B cell (primary cell): ENCODE measurements at regions not wholly inside any gene's neighbourhood (a gene's known extent, or its start where the extent isn't known, plus 50 kb on each side); places are given as distances from the start of the nearest gene placed in this dataset.

Experiments
- ATAC-seq: fragments of 200-7000 bp; cut with Tn5 transposase; one replicate; pipeline ENCODE4 v1.10.0; 2021; ENCODE audit warnings: low read depth, mild to moderate bottlenecking, moderate number of reproducible peaks, moderate library complexity
- CTCF ChIA-PET: fragments of 350-600 bp; sonication (Branson Sonifier 250); formaldehyde crosslinking; loops from one replicate; lab custom pipeline; 2021; ENCODE audit warnings: antibody characterized with exemption, inconsistent platforms; lab: Charles Lee
- POLR2A ChIA-PET: fragments of 350-600 bp; sonication (Branson Sonifier 250); formaldehyde crosslinking; loops from one replicate; lab custom pipeline; 2021; ENCODE audit warnings: antibody characterized with exemption; lab: Charles Lee
- DNase-seq: peaks from one replicate; pipeline ENCODE4 v3.0.0; 2013
- H2AFZ ChIP-seq: 2 replicates; pipeline ENCODE4 v1.6.1; 2012; ENCODE audit warnings: mild to moderate bottlenecking, low read depth, low read length; ENCODE audit not compliant: insufficient read depth, poor library complexity, severe bottlenecking
- H3K27ac ChIP-seq, 2 donors: 1 replicate in 1 of 2; 2 replicates in 1 of 2; pipeline ENCODE4 v1.5.1; 2012 to 2013; ENCODE audit warnings: low read length in 2 of 2, mild to moderate bottlenecking in 2 of 2, moderate library complexity in 1 of 2
- H3K27me3 ChIP-seq, 4 experiments: fragments of 200-600 bp in 1 of 4; sonication (generic) in 1 of 4; replicated peaks in 1 of 4; 1 replicate in 2 of 4; 2 replicates in 2 of 4; pipeline versions ENCODE4 v1.6.1 to v1.7.0; 2013 to 2016; ENCODE audit warnings: low read length in 3 of 4, mild to moderate bottlenecking in 2 of 4, mixed read lengths in 1 of 4, moderate library complexity in 1 of 4; ENCODE audit not compliant: insufficient read depth in 4 of 4, control insufficient read depth in 3 of 4; ENCODE audit errors: control extremely low read depth in 1 of 4
- H3K36me3 ChIP-seq, 2 experiments: replicated peaks in 1 of 2; 1 replicate in 1 of 2; 2 replicates in 1 of 2; pipeline versions ENCODE4 v1.6.1 to v1.7.1; 2013; ENCODE audit warnings: low read length in 1 of 2; ENCODE audit not compliant: insufficient read depth in 2 of 2, control insufficient read depth in 1 of 2; ENCODE audit errors: control extremely low read depth in 1 of 2, extremely low read depth in 1 of 2
- H3K4me1 ChIP-seq, 2 donors: fragments of 200-600 bp in 1 of 2; sonication (generic) in 1 of 2; 1 replicate in 1 of 2; 2 replicates in 1 of 2; pipeline versions ENCODE4 v1.5.1 to v1.6.1; 2013 to 2017; ENCODE audit warnings: low read length in 2 of 2; ENCODE audit not compliant: control insufficient read depth in 2 of 2, insufficient read depth in 2 of 2
- H3K4me2 ChIP-seq: replicated peaks from 2 replicates; pipeline ENCODE3; 2012; ENCODE audit warnings: mild to moderate bottlenecking, low read depth, low read length; ENCODE audit not compliant: poor library complexity, severe bottlenecking
- H3K4me3 ChIP-seq, 5 experiments: fragments of 200-600 bp in 1 of 5; sonication (generic) in 1 of 5; 1 replicate in 3 of 5; 2 replicates in 2 of 5; pipeline versions ENCODE4 v1.5.1 to v1.7.0; 2011 to 2016; ENCODE audit warnings: low read length in 4 of 5, mild to moderate bottlenecking in 4 of 5, low read depth in 2 of 5, control low read depth in 1 of 5, moderate library complexity in 1 of 5; ENCODE audit not compliant: insufficient read depth in 1 of 5; ENCODE audit errors: control extremely low read depth in 1 of 5, extremely low read depth in 1 of 5
- H3K79me2 ChIP-seq: fragments of 200-600 bp; sonication (generic); one replicate; pipeline ENCODE4 v1.6.0; 2016; ENCODE audit warnings: low read length; ENCODE audit not compliant: control insufficient read depth, insufficient read depth
- H3K9ac ChIP-seq: fragments of 200-600 bp; sonication (generic); 2 replicates; pipeline ENCODE4 v1.6.1; 2017; ENCODE audit warnings: mild to moderate bottlenecking, low read length, moderate library complexity
- H3K9me3 ChIP-seq, 3 donors: one replicate each; pipeline versions ENCODE4 v1.6.1 to v1.7.1; 2013; ENCODE audit warnings: low read length in 2 of 3; ENCODE audit not compliant: control insufficient read depth in 2 of 3, insufficient read depth in 1 of 3; ENCODE audit errors: control extremely low read depth in 1 of 3
- H4K20me1 ChIP-seq: 2 replicates; pipeline ENCODE4 v1.6.0; 2012; ENCODE audit warnings: mild to moderate bottlenecking, low read length; ENCODE audit not compliant: insufficient read depth, control insufficient read depth, poor library complexity, severe bottlenecking
- H3K27ac Mint-ChIP-seq: one replicate; pipeline ENCODE4 v1.8.0; 2021; ENCODE audit warnings: mixed read lengths
- H3K27me3 Mint-ChIP-seq: one replicate; pipeline ENCODE4 v1.8.0; 2021; ENCODE audit warnings: mixed read lengths
- H3K4me1 Mint-ChIP-seq: one replicate; pipeline ENCODE4 v1.8.0; 2021; ENCODE audit warnings: mixed read lengths
- H3K4me3 Mint-ChIP-seq: one replicate; pipeline ENCODE4 v1.8.0; 2021; ENCODE audit warnings: mixed read lengths
- H3K9me3 Mint-ChIP-seq: one replicate; pipeline ENCODE4 v1.8.0; 2022; ENCODE audit warnings: mixed read lengths; ENCODE audit not compliant: insufficient read depth
- CTCF ChIP-seq: fragments of 200-600 bp; IDR thresholded peaks from one replicate; pipeline ENCODE4 v1.8.0; 2022; ENCODE audit warnings: antibody characterized with exemption, mild to moderate bottlenecking
- EZH2 ChIP-seq: IDR thresholded peaks from 2 replicates; pipeline ENCODE4 v1.6.1; 2012; ENCODE audit warnings: borderline replicate concordance, low read depth, mild to moderate bottlenecking, moderate library complexity, low read length; ENCODE audit not compliant: insufficient read depth, poor library complexity, severe bottlenecking
- WGBS: methylation state at CpG from one replicate; pipeline ENCODE4 v1.1.5; 2013; ENCODE audit warnings: missing lambda C conversion rate; ENCODE audit not compliant: insufficient coverage; 5-methylcytosine and 5-hydroxymethylcytosine counted together
- intact Hi-C: fragments of 100-400 bp; cut with micrococcal nuclease; formaldehyde crosslinking; loops from one replicate; pipeline ENCODE4 v1.10.0; 2022

GRCh38 chr10:31129271-31129670 is 97.6 kb upstream of the ZNF438 start:
- no peaks in the 10 kb centered on the region for H3K79me2 ChIP-seq
- H3K27me3 ChIP-seq: no peaks in the 10 kb centered on the region
- ATAC-seq (no peak), DNase-seq (no peak)
- H3K9me3 ChIP-seq: no peaks in the 10 kb centered on the region
- TF ChIP-seq CTCF (no peak), EZH2 (no peak)
- no peak overlapping the region for H3K27ac ChIP-seq
- no peak overlapping the region for H3K9ac ChIP-seq
- no peaks in the 10 kb centered on the region for H3K27me3 Mint-ChIP-seq
- no peak overlapping the region for H2AFZ ChIP-seq
- ChIA-PET POLR2A (no interaction called here), CTCF (no interaction called here)
- no peak overlapping the region for H3K27ac Mint-ChIP-seq
- intact Hi-C loops: no loop called here
- H3K36me3 ChIP-seq: no peaks in the 10 kb centered on the region
- no peak overlapping the region for H3K4me3 ChIP-seq
- no peak overlapping the region for H3K4me2 ChIP-seq
- no peaks in the 10 kb centered on the region for H3K9me3 Mint-ChIP-seq
- peaks cover 4 to 8% of the 10 kb centered on the region in 2 donors for H3K4me1 ChIP-seq
- peaks cover 7% of the 10 kb centered on the region for H3K4me1 Mint-ChIP-seq
- no CpG with 5 or more reads among the region's 2 CpGs for WGBS
- no peaks in the 10 kb centered on the region for H4K20me1 ChIP-seq
- no peak overlapping the region for H3K4me3 Mint-ChIP-seq

- intact Hi-C loops: loop anchor here (10.0 kb wide), 1 partner anchor 635 kb away; no protein-coding TSS in a partner anchor
- H3K27me3 Mint-ChIP-seq: no peaks in the 10 kb centered on the region
- CTCF ChIA-PET: no interaction called here
These were observed 98.3 kb upstream of the ZNF438 start for GRCh38 chr10:31129880-31130405.

More at GRCh38 chr10:31129880-31130405, 98.3 kb upstream of the ZNF438 start:
- Histone ChIP-seq H3K9me3 (no peaks in the 10 kb centered on the region), H3K4me3 (no peak overlapping the region), H4K20me1 (no peaks in the 10 kb centered on the region), H3K27ac (no peak overlapping the region), H3K36me3 (no peaks in the 10 kb centered on the region), H3K4me1 (peaks cover 8 to 13% of the 10 kb centered on the region in 2 donors), H3K27me3 (no peaks in the 10 kb centered on the region), H3K4me2 (no peak overlapping the region), H3K79me2 (no peaks in the 10 kb centered on the region), H2AFZ (no peak overlapping the region), H3K9ac (no peak overlapping the region)
- WGBS: 100% methylated on average over 5 of the region's 6 CpGs
- Mint-ChIP-seq H3K9me3 (no peaks in the 10 kb centered on the region), H3K4me3 (no peak overlapping the region), H3K4me1 (peaks cover 14% of the 10 kb centered on the region), H3K27ac (no peak overlapping the region)
- TF ChIP-seq EZH2: no peak
- ATAC-seq (no peak), DNase-seq (no peak)
- POLR2A ChIA-PET: no interaction called here
